ENCODE measurements at regions not wholly inside any gene's neighbourhood (a gene's known extent, or its start where the extent isn't known, plus 50 kb on each side); places are given as distances from the start of the nearest gene placed in this dataset.
A peak's percentile ranks its signal among the peaks of the same experiment; 100 is the strongest.

- ChIA-PET POLR2A (ENCODE audit: partially characterized antibody) (no interaction called here), CTCF (ENCODE audit: partially characterized antibody) (interaction anchor here (2.6 kb wide), 1 partner anchor 13 kb away, joined by 10 read pairs; no protein-coding TSS in a partner anchor)
- 24% methylated on average over 1 of the region's 1 CpG; no CpG with 5 or more reads in 1 of the 2 experiments for WGBS, 2 experiments (ENCODE audit: extremely low coverage in 1 of 2, insufficient coverage in 1 of 2, insufficient read length in 1 of 2, insufficient replicate concordance in 2 of 2, low coverage in 1 of 2, low lambda C conversion rate in 2 of 2, missing lambda C conversion rate in 1 of 2)
- Histone ChIP-seq H3K18ac (ENCODE audit: extremely low read depth, low read length) (no peak overlapping the region), H3K36me3 (ENCODE audit: control insufficient read depth in 2 of 4, insufficient read depth in 4 of 4, low read length in 3 of 4) (no peaks in the 10 kb centered on the region), H4K20me1 (replicated peaks in 1 of 2; ENCODE audit: control insufficient read depth in 1 of 2, insufficient read depth in 2 of 2, low read length in 2 of 2) (no peaks in the 10 kb centered on the region), H3K4me1 (replicated peaks in 1 of 4; ENCODE audit: control insufficient read depth in 3 of 4, insufficient read depth in 4 of 4, low read length in 3 of 4) (peaks cover 0 to 11% (median 2%) of the 10 kb centered on the region in 4 experiments; a peak in 2 of 7 replicates), H2AFZ (ENCODE audit: low read length) (no peak overlapping the region), H3K79me1 (ENCODE audit: low read depth, low read length) (no peaks in the 10 kb centered on the region), H4K8ac (ENCODE audit: extremely low read depth, insufficient read depth, low read length) (no peak overlapping the region), H3K27me3 (replicated peaks in 1 of 4; ENCODE audit: control insufficient read depth in 3 of 4, extremely low read depth in 1 of 4, insufficient read depth in 3 of 4, low read length in 3 of 4) (no peaks in the 10 kb centered on the region), H3K27ac (ENCODE audit: low read depth, low read length) (no peak overlapping the region), H4K91ac (replicated peaks; ENCODE audit: insufficient read length, low read length) (no peak overlapping the region), H3K79me2 (ENCODE audit: control insufficient read depth in 1 of 2, insufficient read depth in 2 of 2, low read length in 2 of 2) (no peaks in the 10 kb centered on the region), H2BK120ac (replicated peaks; ENCODE audit: low read depth, low read length) (no peak overlapping the region), H3K4me3 (ENCODE audit: extremely low read depth in 1 of 4, insufficient read depth in 2 of 4, low read depth in 3 of 4, low read length in 4 of 4) (no peak overlapping the region), H3K23ac (ENCODE audit: insufficient read length) (no peak overlapping the region), H2BK20ac (ENCODE audit: low read length) (no peak overlapping the region), H3K56ac (replicated peaks; ENCODE audit: insufficient read length, low read depth, low read length) (no peak overlapping the region), H3K9ac (replicated peaks in 1 of 4; ENCODE audit: extremely low read depth in 1 of 4, low read depth in 3 of 4, low read length in 3 of 4) (no peak overlapping the region), H2BK12ac (ENCODE audit: low read depth, low read length) (no peak overlapping the region), H4K5ac (ENCODE audit: insufficient read length, low read depth, low read length) (no peak overlapping the region), H3K4me2 (ENCODE audit: insufficient read depth in 1 of 2, low read depth in 2 of 2, low read length in 2 of 2) (no peak overlapping the region), H3K9me3 (ENCODE audit: insufficient read depth in 2 of 2, low read depth in 1 of 2, low read length in 1 of 2) (no peaks in the 10 kb centered on the region), H3K4ac (replicated peaks; ENCODE audit: insufficient read length, low read depth, low read length) (no peak overlapping the region), H2BK5ac (ENCODE audit: low read depth, low read length) (no peak overlapping the region), H2AK5ac (ENCODE audit: low read depth, low read length) (no peak overlapping the region), H2BK15ac (ENCODE audit: low read length) (no peak overlapping the region), H3K23me2 (ENCODE audit: low read depth, low read length) (no peaks in the 10 kb centered on the region), H3K14ac (ENCODE audit: insufficient read length) (no peak overlapping the region)
- peak; percentile 84 for FAIRE-seq
- DNase-seq (ENCODE audit: low read depth in 1 of 2, low spot score in 2 of 2) = no peak
- TF ChIP-seq EGR1 (IDR thresholded peaks at IDR 0.05; ENCODE audit: borderline replicate concordance, low read depth, low read length) (no peak), RAD21 (IDR thresholded peaks at IDR 0.05 in 1 of 2, conservative IDR thresholded peaks at IDR 0.05 in 1 of 2; ENCODE audit: low read depth in 2 of 2, low read length in 2 of 2) (no peak)
- TF ChIP-seq, protein P1, sequence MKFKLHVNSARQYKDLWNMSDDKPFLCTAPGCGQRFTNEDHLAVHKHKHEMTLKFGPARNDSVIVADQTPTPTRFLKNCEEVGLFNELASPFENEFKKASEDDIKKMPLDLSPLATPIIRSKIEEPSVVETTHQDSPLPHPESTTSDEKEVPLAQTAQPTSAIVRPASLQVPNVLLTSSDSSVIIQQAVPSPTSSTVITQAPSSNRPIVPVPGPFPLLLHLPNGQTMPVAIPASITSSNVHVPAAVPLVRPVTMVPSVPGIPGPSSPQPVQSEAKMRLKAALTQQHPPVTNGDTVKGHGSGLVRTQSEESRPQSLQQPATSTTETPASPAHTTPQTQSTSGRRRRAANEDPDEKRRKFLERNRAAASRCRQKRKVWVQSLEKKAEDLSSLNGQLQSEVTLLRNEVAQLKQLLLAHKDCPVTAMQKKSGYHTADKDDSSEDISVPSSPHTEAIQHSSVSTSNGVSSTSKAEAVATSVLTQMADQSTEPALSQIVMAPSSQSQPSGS (IDR thresholded peaks at IDR 0.05; ENCODE audit: low read length) = no peak
Observed at GRCh38 chr20:39534846-39535245, 572.7 kb downstream of the DHX35 start.
